HG02798 (cell line): ENCODE measurements at regions not wholly inside any gene's neighbourhood (a gene's known extent, or its start where the extent isn't known, plus 50 kb on each side); places are given as distances from the start of the nearest gene placed in this dataset.
A peak's percentile ranks its signal among the peaks of the same experiment; 100 is the strongest.

Experiments used
- ATAC-seq: cut with Tn5 transposase; IDR thresholded peaks from one replicate; pipeline ENCODE4 v1.9.1; 2021; ENCODE audit warnings: mild to moderate bottlenecking; ENCODE audit not compliant: unreplicated experiment, poor library complexity

DNA sequence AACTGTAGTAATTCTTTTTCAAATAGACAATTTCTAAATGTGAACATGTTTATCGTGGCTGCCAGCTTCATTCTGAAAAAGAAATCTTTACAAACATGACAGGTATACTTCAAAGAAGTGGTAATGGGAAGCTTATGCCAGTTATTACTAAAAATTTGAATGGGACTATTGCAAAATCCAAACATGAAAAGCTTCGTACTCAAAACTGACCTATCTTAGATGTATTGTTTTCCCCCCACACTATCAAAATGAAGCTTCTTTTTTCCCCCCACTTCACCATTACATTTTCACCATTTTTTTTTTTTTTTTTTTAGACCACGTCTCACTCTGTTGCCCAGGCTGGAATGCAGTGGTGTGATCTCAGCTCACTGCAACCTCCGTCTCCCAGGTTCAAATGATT, 50.4 kb upstream of the SERTAD2 start:
- ATAC-seq, result no peak

DNA sequence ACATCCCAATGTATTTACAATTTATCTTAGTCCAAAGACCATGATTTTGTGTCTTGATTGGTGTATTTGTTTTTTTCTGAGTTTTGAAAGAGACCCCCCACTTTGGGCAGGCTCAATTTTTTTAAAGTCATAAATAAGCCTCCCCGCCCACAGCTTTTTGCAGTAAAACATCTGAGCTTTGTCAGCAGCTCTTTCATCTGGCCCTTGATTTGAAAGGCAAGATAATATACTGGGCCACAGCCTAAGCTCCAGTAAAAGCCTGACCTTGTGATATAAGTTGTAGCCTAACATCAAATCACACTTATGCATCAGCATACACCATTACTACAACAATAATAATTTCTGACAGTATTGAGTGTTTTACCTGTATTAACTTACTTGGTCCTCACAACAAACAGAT, 51.3 kb upstream of the SERTAD2 start:
- ATAC-seq, result no peak

DNA sequence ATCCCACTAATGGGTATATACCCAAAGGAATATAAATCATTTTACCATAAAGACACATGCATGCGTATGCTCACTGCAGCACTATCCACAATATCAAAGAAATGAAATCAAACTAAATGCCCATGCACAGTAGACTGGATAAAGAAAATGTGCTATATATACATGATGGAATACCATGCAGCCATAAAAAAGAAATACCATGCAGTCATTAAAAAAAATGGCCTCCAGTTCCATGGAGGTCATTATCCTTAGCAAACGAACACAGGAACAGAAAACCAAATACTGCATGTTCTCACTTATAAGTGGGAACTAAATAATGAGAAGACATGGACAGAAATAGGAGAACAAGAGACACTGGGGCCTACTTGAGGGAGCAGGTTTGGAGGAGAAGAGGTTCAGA, 53.6 kb upstream of the SERTAD2 start:
- no peak for ATAC-seq

DNA sequence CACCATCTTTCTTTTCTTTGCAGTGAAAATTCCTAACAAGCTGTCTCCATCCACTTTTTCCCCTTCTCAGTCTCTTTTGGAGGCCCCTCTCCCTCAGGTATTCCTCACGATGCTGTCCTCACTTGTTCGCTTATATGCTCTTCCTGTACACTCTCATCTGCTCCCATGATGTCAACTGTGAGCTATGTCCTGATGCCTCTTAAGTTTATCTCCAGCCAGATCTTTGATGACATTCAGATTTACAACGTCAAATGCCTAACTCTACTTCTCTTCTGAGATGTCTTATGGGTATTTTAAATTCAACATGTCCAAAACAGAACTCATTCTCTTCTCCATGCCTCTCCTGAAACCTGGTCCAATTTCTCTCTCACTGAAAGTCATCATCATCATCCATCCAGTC, 55.1 kb upstream of the SERTAD2 start:
- no peak for ATAC-seq

DNA sequence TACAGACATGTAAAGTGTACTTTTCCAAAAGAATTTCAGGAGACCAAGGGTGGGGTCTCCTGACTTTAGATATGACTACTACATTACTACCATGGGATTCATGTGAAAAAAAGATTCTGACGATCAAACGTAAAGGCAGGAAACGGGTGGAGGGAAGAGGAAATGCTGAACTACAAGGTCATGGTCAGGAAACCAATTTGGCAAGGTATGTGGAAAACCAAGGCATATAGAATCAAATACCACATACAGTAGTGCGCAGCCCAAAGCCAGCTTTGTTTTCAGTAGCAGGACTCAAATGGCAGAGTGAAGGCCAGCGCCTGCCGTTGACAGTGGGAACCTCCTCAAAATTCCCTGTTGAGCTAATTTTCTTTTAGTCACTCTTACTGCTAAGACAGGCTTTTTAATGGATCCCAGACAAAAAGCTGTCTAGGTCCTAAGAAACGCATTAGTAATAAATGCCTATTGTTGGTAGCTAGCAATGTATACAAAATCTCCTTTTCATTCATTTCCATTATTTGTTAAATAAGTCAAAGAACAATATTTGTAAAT, 57.6 kb upstream of the SERTAD2 start:
- ATAC-seq, result no peak

DNA sequence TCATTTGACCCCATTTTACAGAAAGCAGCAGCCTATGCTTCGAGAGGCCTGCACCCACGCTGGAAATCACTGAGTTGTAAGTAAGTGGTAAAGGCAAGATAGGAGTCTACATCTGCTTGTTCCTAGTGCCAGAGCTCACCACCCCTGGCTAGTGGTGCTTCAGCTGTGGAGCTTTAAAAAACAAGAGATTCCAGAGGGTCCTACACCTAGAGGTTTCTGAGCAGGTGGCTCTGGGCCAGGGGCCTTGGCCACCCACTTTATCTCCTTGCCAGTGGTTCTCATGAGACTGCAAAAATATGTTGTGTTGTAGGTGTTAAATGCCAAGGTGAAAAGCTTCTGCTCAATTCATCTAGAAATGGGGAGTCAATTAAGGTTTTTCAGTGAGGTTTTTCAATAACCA, 60.0 kb upstream of the SERTAD2 start:
- no peak for ATAC-seq

DNA sequence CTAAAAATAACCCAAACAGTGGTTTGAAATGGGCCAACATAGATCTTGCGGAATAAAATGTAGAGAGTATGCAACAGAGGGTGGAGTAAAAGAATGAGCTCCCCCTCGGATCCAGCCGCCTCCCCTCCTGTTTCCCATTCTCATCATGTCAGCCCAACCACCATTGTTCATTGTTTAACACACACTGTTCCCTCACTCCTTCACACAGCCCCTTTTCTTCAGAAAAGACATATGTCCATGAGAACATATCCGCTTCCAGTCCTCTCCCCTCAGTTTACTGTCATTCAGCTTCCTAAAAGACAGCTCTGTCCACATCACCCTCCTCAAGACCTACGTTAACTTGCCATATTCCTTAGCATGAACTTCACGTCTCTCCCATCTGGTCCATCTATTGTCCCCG, 62.9 kb upstream of the SERTAD2 start:
- ATAC-seq, result no peak

DNA sequence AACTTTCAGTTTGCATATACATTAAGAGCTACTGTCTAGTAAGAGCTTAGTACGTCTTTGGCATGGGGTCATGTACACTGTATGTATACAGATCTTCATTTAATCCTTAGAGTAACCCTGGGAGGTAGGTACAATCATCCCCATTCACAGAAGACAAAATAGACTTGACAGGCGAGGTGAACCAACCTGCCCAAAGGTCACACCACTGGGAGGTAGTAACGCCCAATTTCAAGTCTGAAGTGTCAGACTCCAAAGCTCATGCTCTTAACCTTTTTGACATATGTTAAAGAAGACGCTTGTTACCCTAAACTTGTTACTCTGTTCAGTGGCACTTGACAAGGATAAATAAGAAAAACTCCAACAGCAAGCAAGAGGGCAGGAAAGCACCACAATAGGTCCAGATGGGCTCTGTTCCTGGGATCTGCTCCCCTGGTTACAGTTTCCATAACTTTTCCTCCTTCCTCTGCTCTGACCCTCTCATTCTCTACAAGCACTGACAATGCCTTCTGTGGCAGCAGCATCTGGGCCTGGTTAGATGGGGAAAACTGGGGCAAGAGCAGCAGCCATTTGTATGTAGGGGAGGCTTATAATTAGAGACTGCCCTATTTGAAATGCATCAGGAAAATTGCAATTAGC, 64.7 kb upstream of the SERTAD2 start:
- ATAC-seq, result no peak

DNA sequence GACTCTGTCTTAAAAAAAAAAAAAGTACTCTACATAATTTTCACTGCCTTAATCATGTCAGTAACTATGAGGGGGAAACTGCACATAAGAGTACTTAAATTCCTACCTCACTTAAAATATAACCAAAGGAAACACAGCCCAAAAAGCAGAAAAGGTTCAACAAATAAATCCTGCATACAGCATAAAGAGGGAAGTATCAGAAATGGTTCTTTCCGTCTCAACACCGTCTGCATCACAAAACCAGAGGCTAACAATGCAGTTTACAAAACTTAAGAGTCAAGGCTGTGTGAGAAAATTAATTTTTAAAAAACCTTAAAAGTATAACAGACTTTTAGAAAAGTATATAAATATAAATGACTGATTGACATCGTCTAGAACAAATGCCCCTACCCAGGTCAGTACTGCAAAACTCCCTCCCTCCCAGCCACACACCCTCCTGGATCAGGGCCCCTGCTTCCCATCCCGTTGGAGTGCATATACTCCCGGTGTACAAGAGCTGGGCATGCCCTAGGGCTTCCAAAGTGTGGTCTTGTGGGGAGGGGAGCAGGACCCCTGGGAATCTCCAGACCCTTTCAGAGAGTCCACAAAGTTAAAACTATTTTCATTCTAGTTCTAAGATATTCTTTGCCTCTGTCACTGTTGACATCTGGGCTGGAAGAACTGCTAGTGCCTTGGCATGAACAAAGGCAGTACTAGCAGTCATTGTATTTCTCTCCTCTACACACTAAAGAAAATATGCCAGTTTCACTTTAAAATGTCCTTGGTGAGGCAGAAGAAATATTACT, 67.0 kb upstream of the SERTAD2 start:
- ATAC-seq, result no peak

DNA sequence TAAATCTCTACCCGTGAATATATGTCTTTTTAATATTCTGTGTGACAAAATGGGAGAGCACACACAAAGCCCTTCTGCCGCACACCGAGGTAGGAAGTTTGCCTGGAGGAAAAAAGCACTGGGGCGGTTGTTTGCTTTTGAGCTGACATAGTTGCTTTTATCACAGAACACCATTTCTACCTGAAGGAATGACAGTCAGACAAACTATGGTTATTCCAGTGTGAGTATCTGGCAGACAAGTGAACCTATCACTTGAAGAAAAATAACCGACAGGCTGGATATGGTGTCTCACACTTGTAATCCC, 67.6 kb upstream of the SERTAD2 start:
- no peak for ATAC-seq

DNA sequence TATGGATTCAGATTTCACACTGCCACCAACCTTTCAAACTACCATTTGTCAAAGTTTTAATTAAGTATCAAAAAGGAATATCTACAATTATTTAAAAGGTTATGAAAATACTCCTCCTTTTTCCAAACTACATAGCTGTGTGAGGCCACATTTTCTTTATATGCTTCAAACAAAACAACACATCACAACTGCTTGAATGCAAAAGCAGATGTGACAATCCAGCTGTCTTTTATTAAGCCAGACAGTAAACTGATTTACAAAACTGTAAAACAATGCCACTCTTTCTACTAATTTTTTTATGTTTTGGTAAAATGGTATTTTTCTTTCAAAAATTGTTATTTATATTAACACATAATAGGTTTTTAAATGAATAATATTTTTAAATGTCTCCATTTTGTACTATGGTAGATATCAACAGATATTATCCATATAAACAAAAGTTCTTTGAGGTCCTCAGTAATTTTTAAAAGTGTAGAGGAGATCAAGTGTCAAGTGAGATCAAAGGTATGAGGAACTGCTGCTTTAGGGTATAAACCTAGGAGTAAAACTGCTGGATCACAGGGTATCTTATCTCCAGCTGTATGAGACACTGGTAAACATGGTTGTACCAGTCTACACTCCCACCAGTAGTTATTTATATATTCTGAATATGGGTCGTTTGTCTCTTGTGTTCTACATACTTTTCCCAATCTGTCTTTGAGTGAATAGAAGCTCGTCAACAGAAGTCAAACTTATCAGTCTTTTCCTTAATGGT, 68.8 kb upstream of the SERTAD2 start:
- ATAC-seq, result no peak

DNA sequence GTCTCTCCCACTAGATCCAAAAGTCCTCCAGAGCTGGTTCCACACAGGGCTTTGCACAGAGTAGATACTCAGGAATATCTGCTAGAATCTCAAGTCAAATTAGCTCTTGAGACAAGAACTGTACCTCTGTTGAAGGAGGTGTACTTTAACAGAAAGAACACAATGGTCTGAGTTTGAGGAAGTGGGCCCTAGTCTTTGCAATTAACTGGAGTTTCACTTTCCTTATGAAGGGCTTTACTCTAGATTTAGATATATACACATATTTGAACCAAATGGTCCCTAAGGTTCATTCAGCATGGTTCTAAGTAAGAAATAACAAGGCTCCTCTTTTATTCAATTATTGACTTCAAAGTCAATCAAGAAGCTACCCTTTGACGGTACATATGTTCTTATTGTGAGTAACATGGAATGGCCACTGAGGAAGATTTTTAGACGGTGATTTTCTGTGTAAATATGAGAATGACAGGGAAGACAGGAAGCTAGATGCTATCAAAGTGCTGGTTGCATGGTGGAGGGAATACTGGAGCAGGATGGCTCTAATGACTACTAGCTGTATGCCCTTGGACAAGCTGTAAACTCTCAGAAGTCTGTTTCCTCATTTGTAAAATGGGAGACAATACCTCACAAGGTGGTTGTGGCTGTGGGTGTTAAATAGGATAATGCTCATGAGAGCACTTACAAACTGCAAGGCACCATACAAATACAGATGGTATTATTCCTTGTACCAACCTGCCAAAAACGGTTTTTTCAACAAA, 73.5 kb upstream of the SERTAD2 start:
- peak; percentile 90 for ATAC-seq

DNA sequence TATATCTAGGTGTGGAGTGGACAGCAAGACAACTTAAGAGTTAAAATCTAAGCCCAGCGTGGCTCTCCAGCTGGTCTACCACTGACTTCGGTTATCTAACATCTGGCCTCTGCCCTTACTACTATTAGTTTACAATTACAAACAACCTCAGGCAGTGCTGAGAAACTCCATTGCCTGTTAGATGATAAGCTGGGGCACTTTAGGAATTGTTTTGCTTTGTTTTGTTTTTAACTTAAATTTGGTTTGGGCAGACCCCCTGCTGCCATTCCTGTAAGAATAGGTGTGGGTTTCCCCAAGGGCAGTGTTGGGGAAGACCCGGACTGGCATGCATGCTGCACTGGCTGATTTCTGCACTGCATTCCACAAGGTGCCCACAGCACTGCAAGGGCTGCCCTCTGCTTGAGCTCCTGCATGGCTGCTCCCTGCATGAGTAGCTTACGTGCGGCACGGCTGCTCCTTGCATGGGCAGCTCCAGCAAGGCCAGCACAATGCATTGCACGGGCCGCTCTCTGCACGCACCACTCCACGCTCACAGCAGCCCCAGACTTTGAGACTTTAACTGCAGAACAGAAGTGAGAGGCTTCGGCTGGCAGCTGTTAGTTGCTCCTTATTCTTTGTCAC, 74.2 kb upstream of the SERTAD2 start:
- peak; percentile 26 for ATAC-seq

DNA sequence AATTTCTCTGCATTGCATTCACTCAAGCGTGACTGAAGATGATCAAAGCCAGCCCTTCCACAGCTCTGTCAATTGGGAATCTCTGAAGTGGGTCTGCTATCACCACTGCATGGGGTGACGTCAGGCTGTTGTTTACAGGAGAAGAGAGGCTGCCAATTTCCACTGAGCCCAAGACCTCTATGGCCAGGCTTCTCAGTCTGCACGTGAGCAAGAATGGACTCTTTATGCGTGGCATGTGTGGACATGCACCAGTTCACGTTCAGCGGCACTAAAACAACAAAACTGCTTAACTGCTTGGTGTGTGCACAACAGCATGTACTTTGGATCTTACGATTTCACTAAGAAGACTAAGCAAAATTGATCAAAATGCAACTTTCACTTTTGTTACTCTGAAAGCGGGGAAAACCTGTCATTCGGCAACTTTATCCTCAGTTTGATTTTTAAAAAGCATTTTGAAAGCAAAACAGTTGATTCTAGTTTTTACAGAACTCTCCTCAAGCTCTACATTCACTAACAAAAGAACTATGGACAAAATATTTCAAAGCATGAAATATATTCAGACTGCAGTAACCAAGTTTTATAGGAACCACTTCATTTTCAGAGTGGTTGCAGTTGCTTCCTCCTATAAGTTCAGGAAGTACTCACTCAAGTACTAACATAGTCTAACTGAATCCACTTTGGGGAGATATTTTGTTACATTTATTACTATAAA, 77.0 kb upstream of the SERTAD2 start:
- peak; percentile 23 for ATAC-seq

DNA sequence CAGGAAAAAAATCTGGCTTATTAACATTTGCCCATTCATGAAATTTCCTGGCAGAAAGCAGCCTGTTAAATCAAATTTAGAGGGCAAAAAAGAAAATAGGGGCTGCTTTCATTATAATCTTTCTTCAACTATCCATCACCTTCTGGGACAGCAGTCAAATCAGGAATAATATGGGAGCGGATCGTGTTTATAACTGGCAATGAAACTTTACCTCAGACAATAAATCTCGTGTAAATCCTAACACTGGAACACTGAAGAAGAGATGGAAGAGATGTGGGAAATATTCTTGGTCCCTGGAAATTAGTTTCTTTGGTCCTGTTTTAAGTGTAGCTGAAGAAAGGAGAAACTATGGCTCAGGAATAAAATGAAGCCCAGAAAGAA, 77.5 kb upstream of the SERTAD2 start:
- no peak for ATAC-seq

DNA sequence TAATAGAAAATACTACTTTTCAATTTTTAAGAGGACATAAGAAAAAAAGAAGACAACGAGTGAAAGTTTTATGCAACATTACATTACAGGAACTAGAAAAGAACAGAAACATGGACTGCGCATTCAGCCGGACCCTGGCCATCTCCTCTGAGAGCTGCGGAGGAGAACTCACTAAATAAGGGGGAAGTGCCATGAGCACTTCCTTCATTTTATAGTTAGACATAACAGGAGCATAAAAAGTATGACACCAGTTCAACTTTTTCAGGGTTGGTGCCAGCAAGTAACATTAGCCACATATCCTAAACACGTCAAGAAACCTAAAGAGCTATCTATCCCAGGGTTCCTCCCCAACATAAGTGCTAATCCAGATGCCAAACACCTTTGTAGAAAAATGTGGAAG, 78.0 kb upstream of the SERTAD2 start:
- no peak for ATAC-seq

DNA sequence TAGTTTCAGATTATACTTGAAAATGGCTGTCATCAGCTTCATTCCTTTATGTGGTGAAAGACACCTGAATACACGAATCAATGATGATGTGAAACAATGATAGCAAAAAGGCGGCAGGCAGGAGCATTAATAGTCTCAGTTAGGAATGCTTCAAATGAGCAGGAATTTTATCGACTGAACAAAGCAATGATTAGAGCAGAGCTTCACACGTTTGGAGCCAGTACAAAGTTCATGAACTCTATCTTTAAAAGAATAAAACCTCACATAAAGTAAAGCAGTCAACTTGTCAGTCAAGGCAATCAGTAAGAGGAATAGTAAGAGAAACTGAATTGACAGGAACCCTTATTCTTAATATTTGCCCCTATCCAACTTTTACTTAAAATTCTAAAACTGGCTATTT, 78.4 kb upstream of the SERTAD2 start:
- ATAC-seq, result no peak

DNA sequence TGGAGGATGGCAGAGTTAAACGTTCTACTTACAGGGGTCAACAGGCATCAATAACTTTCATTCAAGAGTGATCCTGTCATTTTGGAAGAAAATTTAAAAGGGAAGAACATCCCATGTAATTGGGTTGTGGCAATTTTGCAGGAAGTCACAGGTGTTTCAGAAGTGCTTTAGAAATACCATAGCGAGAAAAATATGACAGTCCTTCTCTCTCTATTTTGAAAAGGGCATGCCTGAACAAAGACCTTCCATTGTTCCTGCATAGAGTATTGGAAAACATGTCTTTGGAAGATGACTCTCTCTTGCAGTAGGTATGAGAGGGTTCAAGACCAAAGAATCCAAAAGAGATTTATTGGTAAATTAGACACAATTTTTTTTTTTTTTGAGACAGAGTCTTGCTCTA, 81.8 kb upstream of the SERTAD2 start:
- ATAC-seq, result no peak

DNA sequence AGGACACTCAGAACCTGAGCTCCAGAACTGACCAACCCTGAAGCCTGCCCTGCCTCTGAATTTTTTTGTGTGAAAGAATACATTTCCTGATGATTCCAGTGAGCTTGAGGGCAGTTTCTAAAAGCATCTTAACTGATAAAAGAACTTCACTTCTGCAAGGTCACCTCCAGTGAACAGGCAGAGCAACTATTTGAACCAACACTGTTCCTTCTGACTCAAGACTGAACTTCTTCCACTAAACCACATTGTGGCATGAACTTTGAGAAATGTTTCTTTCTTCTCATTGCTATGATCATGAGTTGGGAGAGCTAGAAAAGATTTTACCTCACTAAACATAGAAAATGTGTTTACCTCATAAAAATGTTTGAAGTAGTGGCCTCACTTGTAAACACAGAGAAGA, 83.8 kb upstream of the SERTAD2 start:
- peak; percentile 54 for ATAC-seq

DNA sequence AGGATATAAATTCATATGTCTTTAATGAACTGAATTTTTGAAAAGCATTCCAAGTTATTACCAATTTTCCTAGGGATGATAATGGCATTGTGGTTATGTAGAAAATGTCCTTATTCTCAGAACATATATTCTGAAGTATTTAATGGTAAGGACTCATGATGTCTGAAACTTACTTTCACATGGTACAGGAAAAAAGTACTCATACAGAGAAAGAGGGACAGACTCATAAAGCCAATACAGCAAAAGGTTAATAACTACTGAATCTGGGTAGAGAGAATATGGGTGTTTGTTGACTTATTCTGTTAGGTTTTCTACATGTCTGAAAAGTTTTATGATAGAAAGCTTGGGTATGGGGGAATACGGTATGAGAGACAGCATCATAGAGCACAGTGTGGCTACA, 84.3 kb upstream of the SERTAD2 start:
- ATAC-seq, result peak; percentile 69
